T-helper 1 cell treated with Interleukin-12 subunit alpha and Interleukin-12 subunit beta and Interleukin-4 antibody, amounts not matched to agents 30 μg/mL and 1 μg/mL, for 36 hours (primary cell): ENCODE measurements at regions not wholly inside any gene's neighbourhood (a gene's known extent, or its start where the extent isn't known, plus 50 kb on each side); places are given as distances from the start of the nearest gene placed in this dataset.
"Not testable (repeated sequence)": the region's sequence is repeated elsewhere in the genome, so short reads cannot be mapped to it uniquely, and the experiment has no call there.

Experiments
- H3K27ac Mint-ChIP-seq: one replicate; pipeline ENCODE4 v1.8.0; 2021; ENCODE audit warnings: mild to moderate bottlenecking, mixed read lengths
- H3K27me3 Mint-ChIP-seq: one replicate; pipeline ENCODE4 v1.8.0; 2021; ENCODE audit warnings: low read depth, mixed read lengths
- H3K36me3 Mint-ChIP-seq: one replicate; pipeline ENCODE4 v1.8.0; 2021; ENCODE audit warnings: low read depth, mixed read lengths
- H3K4me1 Mint-ChIP-seq: one replicate; pipeline ENCODE4 v1.8.0; 2021; ENCODE audit warnings: low read depth, mixed read lengths
- H3K4me3 Mint-ChIP-seq: one replicate; pipeline ENCODE4 v1.8.0; 2021; ENCODE audit warnings: mild to moderate bottlenecking, moderate library complexity, mixed read lengths
- H3K9me3 Mint-ChIP-seq: one replicate; pipeline ENCODE4 v1.8.0; 2021; ENCODE audit warnings: mixed read lengths

DNA sequence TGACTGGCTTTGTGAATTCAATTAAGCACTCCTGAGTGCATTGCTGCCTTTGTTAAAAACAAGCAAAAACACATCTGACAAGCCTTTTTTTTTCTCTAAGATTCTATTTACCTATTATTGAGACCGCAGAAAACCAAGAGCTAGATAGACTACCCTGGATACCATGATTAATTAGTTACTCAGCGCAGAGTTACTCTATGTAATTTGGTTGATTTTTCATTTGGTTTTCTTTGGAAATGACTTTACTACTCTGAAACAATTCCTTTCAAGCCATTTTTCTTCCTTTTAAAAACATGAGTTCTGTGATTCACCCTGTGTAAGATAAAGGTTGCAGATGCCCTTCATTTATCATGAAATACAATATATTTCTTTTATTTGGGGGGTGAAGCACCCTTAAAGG is 421.6 kb upstream of the PIK3R1 start:
- H3K4me1 Mint-ChIP-seq = no peaks in the 10 kb centered on the region
- no peaks in the 10 kb centered on the region for H3K36me3 Mint-ChIP-seq
- no peaks in the 10 kb centered on the region for H3K9me3 Mint-ChIP-seq
- H3K27me3 Mint-ChIP-seq = no peaks in the 10 kb centered on the region
- H3K4me3 Mint-ChIP-seq = no peak overlapping the region
- H3K27ac Mint-ChIP-seq = no peak overlapping the region

DNA sequence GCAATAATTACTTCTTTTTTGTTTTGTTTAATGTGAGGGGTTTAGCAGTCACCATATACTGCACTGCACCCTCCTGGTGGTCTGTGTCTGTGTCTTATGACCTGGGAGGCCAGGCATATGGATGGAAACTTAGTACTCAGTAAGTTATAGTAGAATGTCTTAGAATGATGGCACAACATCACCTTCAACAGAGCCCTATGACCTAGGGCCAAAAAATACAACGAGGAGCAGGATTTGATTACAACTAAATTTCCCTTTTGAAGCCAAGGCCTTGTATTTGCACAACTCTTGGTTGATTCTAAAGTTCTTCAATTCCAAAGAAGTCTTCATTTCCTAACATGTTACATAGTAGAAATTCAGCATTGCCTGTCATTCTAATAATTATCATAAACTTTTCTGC is 422.1 kb upstream of the PIK3R1 start:
- H3K27ac Mint-ChIP-seq = no peak overlapping the region
- no peak overlapping the region for H3K4me3 Mint-ChIP-seq
- H3K36me3 Mint-ChIP-seq = no peaks in the 10 kb centered on the region
- H3K4me1 Mint-ChIP-seq = no peaks in the 10 kb centered on the region
- no peaks in the 10 kb centered on the region for H3K27me3 Mint-ChIP-seq
- H3K9me3 Mint-ChIP-seq = no peaks in the 10 kb centered on the region

DNA sequence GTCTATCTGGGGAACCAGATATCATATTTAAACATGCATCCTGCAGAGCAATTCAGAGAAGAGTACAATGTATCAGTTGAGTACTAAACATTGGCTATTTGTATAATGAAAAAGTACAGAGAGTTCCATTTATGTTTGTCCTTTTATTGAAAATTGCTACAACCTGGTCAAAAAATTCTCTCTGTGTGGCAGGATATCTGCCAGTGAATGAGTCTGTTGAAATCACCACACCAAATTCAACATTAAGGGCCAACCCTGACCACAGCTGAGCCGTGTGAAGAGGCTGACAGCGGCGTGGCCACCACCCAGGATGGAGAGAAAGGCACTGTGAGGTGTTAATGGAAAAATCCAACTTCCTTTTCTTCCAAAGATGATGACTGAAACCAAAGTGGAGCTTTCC is 422.7 kb upstream of the PIK3R1 start:
- H3K36me3 Mint-ChIP-seq = no peaks in the 10 kb centered on the region
- no peak overlapping the region for H3K27ac Mint-ChIP-seq
- no peaks in the 10 kb centered on the region for H3K27me3 Mint-ChIP-seq
- H3K4me1 Mint-ChIP-seq = no peaks in the 10 kb centered on the region
- no peaks in the 10 kb centered on the region for H3K9me3 Mint-ChIP-seq
- H3K4me3 Mint-ChIP-seq = no peak overlapping the region

DNA sequence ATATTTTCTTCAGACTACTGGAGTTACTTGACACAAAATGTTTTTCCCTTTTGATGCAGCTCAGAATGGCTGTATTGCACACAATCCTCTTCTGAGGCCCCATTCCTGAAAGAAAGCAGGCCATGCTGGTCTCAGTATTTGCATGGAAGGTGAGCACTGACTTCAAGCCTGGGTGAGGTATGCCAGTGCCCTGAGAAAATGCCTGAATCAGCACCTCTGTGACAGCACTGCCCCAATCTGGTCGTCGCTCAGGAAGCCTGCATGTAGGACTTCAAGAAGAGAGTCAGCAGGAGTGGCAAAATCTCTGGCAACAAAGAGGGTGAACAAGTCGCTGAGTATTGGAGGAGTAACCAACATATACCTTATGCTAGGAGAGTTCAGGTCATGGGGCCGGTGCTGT is 425.2 kb upstream of the PIK3R1 start:
- Mint-ChIP-seq H3K27me3 (no peaks in the 10 kb centered on the region), H3K27ac (no peak overlapping the region), H3K4me3 (no peak overlapping the region), H3K9me3 (no peaks in the 10 kb centered on the region), H3K36me3 (no peaks in the 10 kb centered on the region), H3K4me1 (no peaks in the 10 kb centered on the region)

- not testable (repeated sequence) for H3K27me3 Mint-ChIP-seq, H3K27ac Mint-ChIP-seq, H3K4me1 Mint-ChIP-seq, H3K4me3 Mint-ChIP-seq, H3K36me3 Mint-ChIP-seq
- H3K9me3 Mint-ChIP-seq = peaks cover 19% of the 10 kb centered on the region
Measured at GRCh38 chr5:67779893-67780623, 435.5 kb upstream of the PIK3R1 start.

DNA sequence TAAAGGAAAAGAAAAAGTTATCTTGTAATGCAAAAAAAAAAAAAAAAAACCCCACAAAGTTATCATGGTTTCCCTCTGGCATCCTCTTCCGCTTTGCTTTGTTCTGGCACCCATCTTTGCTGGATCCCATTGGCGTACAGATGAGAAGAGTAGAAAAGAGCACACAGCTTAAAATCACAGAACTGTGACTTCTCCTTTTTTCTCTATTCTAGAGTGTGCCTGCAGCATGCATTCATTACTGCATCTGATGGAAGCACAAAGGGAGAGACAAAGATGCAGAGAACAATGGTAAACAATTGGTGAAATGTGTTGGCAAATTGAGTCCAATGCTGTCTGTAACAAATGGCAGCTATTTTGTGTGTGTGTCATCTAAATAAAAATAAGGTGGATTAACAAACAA is 440.8 kb upstream of the PIK3R1 start:
- no peaks in the 10 kb centered on the region for H3K36me3 Mint-ChIP-seq
- H3K4me3 Mint-ChIP-seq = no peak overlapping the region
- no peaks in the 10 kb centered on the region for H3K27me3 Mint-ChIP-seq
- H3K9me3 Mint-ChIP-seq = peaks cover 15% of the 10 kb centered on the region
- peaks cover 2% of the 10 kb centered on the region for H3K4me1 Mint-ChIP-seq
- H3K27ac Mint-ChIP-seq = no peak overlapping the region

GRCh38 chr5:67774267-67774552 is 441.3 kb upstream of the PIK3R1 start:
- Mint-ChIP-seq H3K9me3 (peaks cover 15% of the 10 kb centered on the region), H3K27ac (no peak overlapping the region), H3K36me3 (no peaks in the 10 kb centered on the region), H3K4me3 (no peak overlapping the region), H3K27me3 (no peaks in the 10 kb centered on the region), H3K4me1 (peaks cover 2% of the 10 kb centered on the region)

DNA sequence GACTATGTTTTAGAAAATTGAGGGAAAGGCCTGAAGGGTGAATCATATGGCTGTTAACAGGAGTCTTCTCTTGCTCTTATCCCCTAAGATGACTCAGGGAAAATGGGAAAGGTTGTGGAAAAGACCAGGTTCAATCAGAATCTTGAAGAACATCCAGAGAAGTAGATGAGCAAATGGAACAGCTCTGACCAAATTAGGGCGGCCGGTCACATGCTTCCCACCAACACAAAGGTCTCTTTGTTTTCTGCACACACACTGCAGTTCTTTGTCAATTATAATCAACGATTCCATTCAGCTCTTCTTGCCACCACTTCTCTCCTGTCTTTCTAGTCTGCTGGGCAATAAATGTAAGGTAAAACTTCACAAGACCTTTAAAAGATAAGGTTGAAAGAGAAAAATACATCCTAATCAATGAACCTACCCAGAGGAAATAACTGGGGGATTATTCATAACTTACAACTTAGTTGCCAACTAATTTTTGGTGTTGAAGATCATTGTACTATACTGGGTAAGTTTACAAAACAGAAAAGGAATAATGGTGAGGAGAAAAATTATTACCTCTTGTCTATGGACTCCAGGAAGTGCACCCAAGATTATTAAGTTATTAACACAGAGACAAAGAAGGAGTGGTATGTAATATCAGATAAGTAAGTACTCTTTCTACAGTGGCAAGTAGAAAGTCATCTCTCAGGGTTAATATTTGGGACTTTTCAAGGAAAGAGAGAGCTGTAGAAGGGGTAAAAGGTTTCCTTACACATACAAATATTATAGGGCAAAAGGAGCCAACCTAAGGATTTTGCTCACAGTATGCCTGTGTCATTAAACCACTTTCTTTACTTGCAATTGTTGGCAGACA is 441.9 kb upstream of the PIK3R1 start:
- Mint-ChIP-seq H3K27ac (no peak overlapping the region), H3K4me1 (peaks cover 2% of the 10 kb centered on the region), H3K4me3 (no peak overlapping the region), H3K9me3 (peaks cover 15% of the 10 kb centered on the region), H3K36me3 (no peaks in the 10 kb centered on the region), H3K27me3 (no peaks in the 10 kb centered on the region)

DNA sequence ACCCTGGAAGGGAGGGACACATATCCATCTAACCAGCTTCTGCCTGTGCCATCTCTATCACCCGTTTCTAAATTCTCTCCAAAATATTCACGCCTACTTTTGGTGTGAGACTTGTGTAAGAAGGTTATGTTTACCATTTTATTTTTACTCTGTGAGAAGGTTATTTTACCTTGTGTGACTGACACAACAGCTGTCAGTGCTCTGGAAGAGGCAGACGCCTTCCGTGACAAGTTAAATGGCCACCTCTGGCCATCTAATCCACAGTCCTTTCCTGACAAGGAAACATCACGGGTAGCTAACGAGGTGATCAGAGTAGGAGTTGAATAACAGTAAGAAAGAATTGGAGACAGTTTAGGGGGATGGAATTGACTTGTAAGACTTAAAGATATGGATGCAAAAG is 443.8 kb upstream of the PIK3R1 start:
- Mint-ChIP-seq H3K4me3 (no peak overlapping the region), H3K36me3 (no peaks in the 10 kb centered on the region), H3K27me3 (no peaks in the 10 kb centered on the region), H3K9me3 (no peaks in the 10 kb centered on the region), H3K4me1 (peaks cover 2% of the 10 kb centered on the region), H3K27ac (no peak overlapping the region)

DNA sequence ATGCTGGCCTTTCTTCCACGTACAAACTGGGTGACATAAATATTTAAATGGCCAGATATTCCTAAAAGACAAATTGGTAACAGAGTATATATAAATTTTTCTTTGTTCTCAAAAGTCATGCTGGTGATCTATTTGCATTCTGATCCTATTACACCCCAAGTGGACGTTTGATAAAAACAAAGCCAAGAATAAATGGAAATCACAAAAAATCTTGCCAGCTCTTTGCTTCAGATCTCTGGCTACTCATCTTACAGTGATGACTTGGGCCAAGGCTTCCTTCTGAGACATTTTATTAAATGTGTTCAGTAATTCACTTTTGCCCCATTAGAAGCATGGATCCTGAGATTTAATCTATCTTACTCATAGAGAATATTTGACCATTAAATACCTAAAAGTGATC is 444.3 kb upstream of the PIK3R1 start:
- peaks cover 2% of the 10 kb centered on the region for H3K4me1 Mint-ChIP-seq
- H3K9me3 Mint-ChIP-seq = no peaks in the 10 kb centered on the region
- H3K36me3 Mint-ChIP-seq = no peaks in the 10 kb centered on the region
- no peak overlapping the region for H3K27ac Mint-ChIP-seq
- no peak overlapping the region for H3K4me3 Mint-ChIP-seq
- no peaks in the 10 kb centered on the region for H3K27me3 Mint-ChIP-seq

GRCh38 chr5:67770431-67771025 is 445.0 kb upstream of the PIK3R1 start:
- Mint-ChIP-seq H3K36me3 (no peaks in the 10 kb centered on the region), H3K27me3 (no peaks in the 10 kb centered on the region), H3K9me3 (no peaks in the 10 kb centered on the region), H3K4me3 (no peak overlapping the region), H3K27ac (no peak overlapping the region), H3K4me1 (peaks cover 2% of the 10 kb centered on the region)

DNA sequence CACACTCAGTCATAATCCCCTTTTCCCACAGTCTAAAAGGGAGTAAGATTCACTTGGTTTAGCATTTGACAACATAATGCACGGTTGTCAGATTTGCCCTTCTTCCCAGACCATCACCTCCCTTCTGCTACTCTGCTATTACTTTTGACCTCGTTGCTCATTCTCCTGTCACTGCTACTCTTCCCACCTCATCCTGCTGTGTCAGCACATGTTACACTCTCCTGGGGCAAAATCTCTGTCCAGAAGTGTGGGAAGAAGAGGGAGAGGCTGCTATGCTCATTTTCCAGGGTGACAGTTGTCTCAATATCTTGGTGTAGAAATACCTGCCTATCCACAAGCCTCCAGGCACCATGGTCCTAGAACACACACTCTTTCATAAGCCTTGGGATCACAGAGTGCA is 449.9 kb upstream of the PIK3R1 start:
- H3K4me3 Mint-ChIP-seq = no peak overlapping the region
- H3K9me3 Mint-ChIP-seq = peaks cover 7% of the 10 kb centered on the region
- no peak overlapping the region for H3K27ac Mint-ChIP-seq
- H3K36me3 Mint-ChIP-seq = no peaks in the 10 kb centered on the region
- no peaks in the 10 kb centered on the region for H3K4me1 Mint-ChIP-seq
- no peaks in the 10 kb centered on the region for H3K27me3 Mint-ChIP-seq

DNA sequence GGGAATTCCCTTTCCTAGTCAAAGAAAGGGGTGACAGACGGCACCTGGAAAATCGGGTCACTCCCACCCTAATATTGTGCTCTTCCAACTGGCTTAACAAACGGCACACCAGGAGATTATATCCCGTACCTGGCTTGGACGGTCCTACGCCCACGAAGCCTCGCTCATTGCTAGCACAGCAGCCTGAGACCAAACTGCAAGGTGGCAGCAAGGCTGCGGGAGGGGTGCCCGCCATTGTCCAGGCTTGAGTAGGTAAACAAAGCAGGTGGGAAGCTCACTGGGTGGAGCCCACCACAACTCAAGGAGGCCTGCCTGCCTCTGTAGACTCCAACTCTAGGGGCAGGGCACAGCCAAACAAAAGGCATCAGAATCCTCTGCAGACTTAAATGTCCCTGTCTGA is 457.8 kb upstream of the PIK3R1 start:
- H3K4me3 Mint-ChIP-seq, H3K36me3 Mint-ChIP-seq, H3K27ac Mint-ChIP-seq, H3K27me3 Mint-ChIP-seq, H3K4me1 Mint-ChIP-seq: not testable (repeated sequence)
- H3K9me3 Mint-ChIP-seq = peaks cover 10% of the 10 kb centered on the region

DNA sequence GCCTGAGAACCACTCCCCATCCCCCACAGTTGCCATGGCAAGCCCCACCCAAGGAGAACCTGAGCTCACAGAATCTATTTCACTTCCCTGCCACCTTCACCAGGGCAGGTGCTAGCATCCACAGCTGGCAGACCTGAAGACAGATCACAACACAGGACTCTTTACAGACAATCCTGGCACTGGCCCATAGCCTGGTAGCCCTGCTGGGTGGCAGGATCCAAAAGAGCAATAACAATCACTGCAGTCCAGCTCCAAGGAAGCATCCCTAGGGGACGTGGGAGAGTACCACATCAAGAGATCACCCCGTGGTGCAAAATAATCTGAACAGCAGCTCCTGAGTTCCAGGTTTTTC is 463.2 kb upstream of the PIK3R1 start:
- no peak overlapping the region for H3K27ac Mint-ChIP-seq
- peaks cover 4% of the 10 kb centered on the region for H3K9me3 Mint-ChIP-seq
- no peaks in the 10 kb centered on the region for H3K4me1 Mint-ChIP-seq
- no peak overlapping the region for H3K4me3 Mint-ChIP-seq
- no peaks in the 10 kb centered on the region for H3K27me3 Mint-ChIP-seq
- no peaks in the 10 kb centered on the region for H3K36me3 Mint-ChIP-seq

DNA sequence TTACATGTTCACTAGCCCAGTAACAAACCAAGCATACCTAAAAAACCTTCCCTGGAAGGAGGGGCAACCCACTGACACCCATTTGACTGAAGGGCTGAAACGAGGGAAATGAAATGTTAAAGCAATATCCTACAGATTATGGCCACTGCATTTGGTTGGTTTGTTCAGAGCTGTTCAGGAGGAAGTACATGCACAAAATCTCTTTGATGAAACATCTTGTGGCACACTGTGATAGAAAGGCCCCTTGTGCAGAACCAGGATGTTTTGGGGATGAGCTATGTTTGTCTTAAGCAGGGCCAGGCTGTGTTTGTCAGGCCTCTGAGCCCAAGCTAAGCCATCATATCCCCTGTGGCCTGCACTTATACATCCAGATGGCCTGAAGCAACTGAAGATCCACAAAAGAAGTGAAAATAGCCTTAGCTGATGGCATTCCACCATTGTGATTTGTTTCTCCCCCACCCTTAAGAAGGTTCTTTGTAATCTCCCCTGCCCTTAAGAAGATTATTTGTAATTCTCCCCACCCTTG is 467.3 kb upstream of the PIK3R1 start:
- no peak overlapping the region for H3K4me3 Mint-ChIP-seq
- H3K4me1 Mint-ChIP-seq = no peaks in the 10 kb centered on the region
- peaks cover 4% of the 10 kb centered on the region for H3K9me3 Mint-ChIP-seq

More for the DNA sequence above, 467.3 kb upstream of the PIK3R1 start:
- Mint-ChIP-seq H3K36me3 (no peaks in the 10 kb centered on the region), H3K27ac (no peak overlapping the region), H3K27me3 (no peaks in the 10 kb centered on the region)
